ENCODE measurements at regions not wholly inside any gene's neighbourhood (a gene's known extent, or its start where the extent isn't known, plus 50 kb on each side); places are given as distances from the start of the nearest gene placed in this dataset.

- TF ChIP-seq EP300 (conservative IDR thresholded peaks at IDR 0.05; ENCODE audit: poor library complexity, severe bottlenecking) = no peak
- TF ChIP-seq REST (IDR thresholded peaks at IDR 0.05; ENCODE audit: borderline replicate concordance) = no peak
- TF ChIP-seq RAD21 (conservative IDR thresholded peaks at IDR 0.05) = no peak
- no peak for TF ChIP-seq MXI1 (conservative IDR thresholded peaks at IDR 0.05; ENCODE audit: poor library complexity, severe bottlenecking)
- TF ChIP-seq SMC3 (conservative IDR thresholded peaks at IDR 0.05; ENCODE audit: poor library complexity) = no peak
- no peak for TF ChIP-seq TAF1 (IDR thresholded peaks at IDR 0.05; ENCODE audit: low read depth)
- TF ChIP-seq CTCF (IDR thresholded peaks at IDR 0.05; ENCODE audit: poor library complexity, severe bottlenecking) = no peak
- no peak for TF ChIP-seq EZH2 (IDR thresholded peaks at IDR 0.05; ENCODE audit: borderline replicate concordance, insufficient read depth, low read length, poor library complexity, severe bottlenecking)
- TF ChIP-seq POLR2AphosphoS5 (IDR thresholded peaks at IDR 0.05) = no peak
- no peak overlapping the region for H3K9ac ChIP-seq (ENCODE audit: low read length)
- no peaks in the 10 kb centered on the region for H3F3A ChIP-seq (ENCODE audit: insufficient read depth, low read length, poor library complexity, severe bottlenecking)
- H3K27ac ChIP-seq (ENCODE audit: low read length) = no peak overlapping the region
- no peaks in the 10 kb centered on the region for H3K79me2 ChIP-seq (replicated peaks; ENCODE audit: insufficient read depth, low read length)
- no peaks in the 10 kb centered on the region for H3K9me3 ChIP-seq (ENCODE audit: low read length)
- H2AFZ ChIP-seq (ENCODE audit: low read depth, low read length) = no peak overlapping the region
- no peaks in the 10 kb centered on the region for H3K9me2 ChIP-seq (ENCODE audit: insufficient read depth, low read length)
- H3K4me2 ChIP-seq (ENCODE audit: low read length) = no peak overlapping the region
- no peaks in the 10 kb centered on the region for H3K36me3 ChIP-seq (ENCODE audit: insufficient read depth, low read length)
- H4K20me1 ChIP-seq (ENCODE audit: insufficient read depth) = no peaks in the 10 kb centered on the region
- no peak overlapping the region for H3K4me3 ChIP-seq (ENCODE audit: low read length)
- no peaks in the 10 kb centered on the region for H3K27me3 ChIP-seq (ENCODE audit: insufficient read depth, low read depth, low read length)
Measured at GRCh38 chr2:6139142-6139541, 447.0 kb downstream of the SOX11 start.

GRCh38 chr2:6139916-6140315, 447.7 kb downstream of the SOX11 start:
- no peak overlapping the region for H2AFZ ChIP-seq (ENCODE audit: low read depth, low read length)
- H4K20me1 ChIP-seq (ENCODE audit: insufficient read depth) = no peaks in the 10 kb centered on the region
- H3K9me2 ChIP-seq (ENCODE audit: insufficient read depth, low read length) = no peaks in the 10 kb centered on the region
- no peak overlapping the region for H3K9ac ChIP-seq (ENCODE audit: low read length)
- no peaks in the 10 kb centered on the region for H3K27me3 ChIP-seq (ENCODE audit: insufficient read depth, low read depth, low read length)
- no peak overlapping the region for H3K4me3 ChIP-seq (ENCODE audit: low read length)
- H3K79me2 ChIP-seq (replicated peaks; ENCODE audit: insufficient read depth, low read length) = no peaks in the 10 kb centered on the region
- TF ChIP-seq MXI1 (conservative IDR thresholded peaks at IDR 0.05; ENCODE audit: poor library complexity, severe bottlenecking) = no peak
- TF ChIP-seq SMC3 (conservative IDR thresholded peaks at IDR 0.05; ENCODE audit: poor library complexity) = no peak
- TF ChIP-seq POLR2AphosphoS5 (IDR thresholded peaks at IDR 0.05) = no peak
- TF ChIP-seq CTCF (IDR thresholded peaks at IDR 0.05; ENCODE audit: poor library complexity, severe bottlenecking) = no peak
- TF ChIP-seq EP300 (conservative IDR thresholded peaks at IDR 0.05; ENCODE audit: poor library complexity, severe bottlenecking) = no peak
- no peaks in the 10 kb centered on the region for H3K9me3 ChIP-seq (ENCODE audit: low read length)
- H3K36me3 ChIP-seq (ENCODE audit: insufficient read depth, low read length) = no peaks in the 10 kb centered on the region
- H3F3A ChIP-seq (ENCODE audit: insufficient read depth, low read length, poor library complexity, severe bottlenecking) = no peaks in the 10 kb centered on the region
- H3K27ac ChIP-seq (ENCODE audit: low read length) = no peak overlapping the region
- H3K4me2 ChIP-seq (ENCODE audit: low read length) = no peak overlapping the region

All from neural cell (in vitro differentiated cells).